Stimulated activated CD8-positive, alpha-beta memory T cell treated with anti-CD3 and anti-CD28 coated beads, Interleukin-4, amount 100 ng/mL, for 4 hours (primary cell): ENCODE measurements at regions not wholly inside any gene's neighbourhood (a gene's known extent, or its start where the extent isn't known, plus 50 kb on each side); places are given as distances from the start of the nearest gene placed in this dataset.
"Not testable (repeated sequence)": the region's sequence is repeated elsewhere in the genome, so short reads cannot be mapped to it uniquely, and the experiment has no call there.

Experiments
- DNase-seq, 2 donors: peaks; one replicate each; pipeline ENCODE4 v3.0.0-alpha.2; 2020; ENCODE audit warnings: low read depth in 2 of 2, low spot score in 1 of 2

DNA sequence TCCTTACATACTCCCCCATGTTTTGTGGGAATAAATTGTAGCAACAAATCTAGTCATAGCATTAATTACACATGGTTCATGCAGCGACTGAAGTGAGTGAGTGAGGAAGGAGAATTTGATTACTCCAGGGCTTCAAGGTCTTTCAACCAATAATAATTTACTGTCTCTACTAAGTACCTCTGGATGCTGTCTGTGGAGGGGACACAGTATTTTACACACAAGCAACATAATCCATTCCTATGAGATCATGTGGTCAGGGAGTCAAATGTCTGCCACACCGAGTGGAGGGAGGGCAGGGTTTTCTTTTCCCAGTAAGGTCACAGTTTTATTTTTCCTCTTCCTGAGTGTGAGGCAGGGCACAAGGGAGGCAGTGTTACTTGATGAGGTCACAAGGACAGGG is 334.7 kb upstream of the CELF4 start:
- no peak for DNase-seq

DNA sequence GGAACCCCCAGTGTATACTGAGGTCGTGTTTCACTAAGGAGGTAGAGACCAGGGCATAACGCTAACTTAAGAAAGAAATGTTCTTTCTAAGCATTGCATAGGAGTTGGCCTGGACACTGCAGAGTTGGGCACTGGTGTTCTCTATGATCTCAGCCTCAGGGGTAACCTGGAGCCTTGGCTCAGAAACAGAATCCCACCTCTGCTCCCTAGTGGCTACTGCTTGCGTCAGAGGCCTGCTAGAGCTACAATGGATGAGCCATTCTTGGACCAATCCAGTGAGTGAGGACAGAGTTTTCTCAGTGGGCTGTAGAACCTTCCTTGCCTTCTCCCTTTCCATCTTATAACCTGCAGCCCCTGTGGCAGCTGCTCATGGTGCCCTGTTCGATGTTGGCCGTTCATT is 324.4 kb upstream of the CELF4 start:
- no peak for DNase-seq

DNA sequence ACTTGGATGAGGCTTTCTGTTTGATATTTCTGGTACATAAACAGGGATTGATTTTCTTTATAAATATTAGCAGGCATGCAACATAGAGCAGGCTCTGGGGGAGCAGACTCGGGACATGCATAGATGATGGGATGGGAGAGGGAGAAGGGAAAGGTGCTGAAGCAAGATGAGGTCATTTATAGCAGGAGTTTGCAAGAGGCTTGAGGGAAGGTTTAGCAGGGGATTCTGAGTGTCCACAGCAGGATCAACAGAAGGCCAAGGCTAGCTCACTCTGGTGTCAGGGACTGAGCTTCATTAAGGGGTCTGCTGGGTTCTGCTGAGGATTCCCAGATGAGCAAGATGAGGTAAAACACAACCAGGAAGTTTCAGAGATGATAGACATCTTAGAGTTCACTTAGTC is 309.1 kb upstream of the CELF4 start:
- no peak for DNase-seq

DNA sequence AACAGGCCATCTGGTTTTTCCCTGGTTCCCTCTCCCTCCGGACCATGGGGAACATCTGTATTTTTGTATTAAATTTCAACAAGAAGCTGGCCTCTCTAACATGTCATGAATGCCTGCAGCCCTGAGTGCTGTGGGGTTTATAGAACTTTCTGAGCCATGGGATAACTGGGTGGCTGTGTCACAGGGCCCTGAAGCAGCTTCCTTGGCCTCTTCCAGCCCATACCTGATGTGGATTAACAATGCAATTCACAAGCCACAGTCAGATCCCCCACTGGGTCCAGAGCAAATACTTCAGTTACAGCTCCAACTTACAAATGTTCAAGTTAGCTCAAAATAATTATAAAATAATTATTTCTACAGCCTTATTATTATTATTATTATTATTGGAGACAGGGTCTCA is 307.8 kb upstream of the CELF4 start:
- DNase-seq, result no peak

DNA sequence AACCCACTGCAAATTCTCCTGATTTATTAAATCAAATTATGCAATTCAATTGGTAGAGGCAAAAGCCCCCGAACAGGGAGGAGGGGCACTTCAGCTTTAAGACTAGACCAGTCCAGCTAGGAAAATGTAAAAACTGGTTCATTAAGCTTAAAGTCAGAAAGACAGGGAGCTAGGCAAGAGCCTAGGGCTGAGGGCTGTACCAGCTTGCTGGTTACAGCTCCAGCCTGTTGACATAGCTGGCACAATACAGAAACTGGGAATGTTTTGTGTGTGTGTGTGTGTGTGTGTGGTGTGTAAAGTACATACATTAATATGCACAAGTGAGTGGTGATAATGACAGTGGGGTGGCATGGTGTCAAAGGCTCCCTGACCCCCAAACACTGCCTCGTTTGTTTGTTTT is 307.0 kb upstream of the CELF4 start:
- DNase-seq, result no peak

DNA sequence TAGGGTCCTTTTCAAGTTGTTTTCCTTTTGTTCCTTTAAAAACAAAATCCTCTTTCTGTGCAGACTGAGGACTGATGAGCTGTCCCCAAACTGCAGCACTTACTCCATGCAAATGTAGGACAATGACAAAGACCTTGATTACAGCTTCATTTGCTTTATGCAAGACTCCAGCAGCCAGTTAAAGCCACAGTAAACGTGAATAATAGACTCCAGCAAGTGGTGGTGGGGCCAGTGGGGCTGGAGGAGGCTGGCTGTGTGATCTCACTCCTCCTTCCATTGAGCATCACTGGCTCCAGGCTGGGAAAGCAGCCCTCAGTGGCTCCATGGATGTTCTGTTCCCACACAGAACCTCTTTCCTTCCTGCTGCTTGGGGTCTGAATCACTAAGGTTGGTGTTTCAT is 306.0 kb upstream of the CELF4 start:
- no peak for DNase-seq

DNA sequence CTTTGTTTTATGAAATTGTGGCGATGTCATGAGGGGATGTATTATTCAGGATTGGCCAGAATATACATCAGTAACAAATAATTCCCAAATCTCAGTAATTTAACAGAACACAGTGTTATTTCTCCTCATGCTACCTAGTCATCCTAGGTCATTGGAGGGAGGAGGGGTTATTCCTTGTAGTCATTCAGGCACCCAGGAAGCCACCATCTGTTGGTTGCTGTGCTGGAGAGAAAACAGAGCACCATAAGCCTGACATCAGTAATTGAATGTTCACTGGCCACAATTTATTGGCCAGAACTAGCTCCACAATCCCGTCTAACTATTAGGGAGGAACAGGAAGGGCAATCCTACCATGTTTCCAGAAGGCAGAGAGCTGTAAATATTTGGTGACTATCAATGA is 303.5 kb upstream of the CELF4 start:
- DNase-seq, result no peak

DNA sequence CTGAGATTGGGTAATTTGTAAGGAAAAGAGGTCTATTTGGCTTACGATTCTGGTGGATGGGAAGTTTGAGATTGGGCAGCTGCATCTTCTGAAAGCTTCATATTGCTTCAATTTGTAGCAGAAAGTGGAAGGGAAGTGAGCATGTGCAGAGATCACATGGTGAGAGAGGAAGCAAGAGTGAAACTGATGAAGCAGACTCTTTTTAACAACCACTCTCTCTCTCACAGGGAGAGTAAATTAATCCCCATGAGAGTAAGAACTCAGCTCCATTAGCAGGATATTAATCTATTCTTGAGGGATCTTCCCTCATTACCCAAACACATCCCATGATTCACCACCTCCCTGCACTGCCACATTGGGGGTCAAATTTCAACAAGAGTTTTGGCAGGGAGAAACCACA is 298.5 kb upstream of the CELF4 start:
- no peak for DNase-seq

DNA sequence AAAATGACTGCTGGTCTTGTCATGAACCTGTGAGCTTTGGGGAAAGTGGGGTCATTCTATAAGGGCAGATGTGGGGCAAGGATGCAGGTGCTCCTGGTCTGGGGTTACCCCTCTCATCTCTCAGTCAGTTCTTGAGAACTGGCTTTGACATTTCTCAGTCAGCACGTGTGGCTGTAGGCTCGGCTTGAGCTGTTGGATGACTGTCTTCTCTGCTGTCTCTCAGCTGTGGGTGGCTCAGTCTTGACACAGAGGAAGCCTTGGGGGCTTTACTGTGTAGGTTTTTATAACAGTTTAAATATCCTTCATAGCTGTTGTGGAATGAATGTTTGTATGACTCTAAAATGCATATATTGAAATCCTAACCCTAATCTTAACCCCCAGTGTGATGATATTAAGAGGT is 296.4 kb upstream of the CELF4 start:
- DNase-seq, result no peak

DNA sequence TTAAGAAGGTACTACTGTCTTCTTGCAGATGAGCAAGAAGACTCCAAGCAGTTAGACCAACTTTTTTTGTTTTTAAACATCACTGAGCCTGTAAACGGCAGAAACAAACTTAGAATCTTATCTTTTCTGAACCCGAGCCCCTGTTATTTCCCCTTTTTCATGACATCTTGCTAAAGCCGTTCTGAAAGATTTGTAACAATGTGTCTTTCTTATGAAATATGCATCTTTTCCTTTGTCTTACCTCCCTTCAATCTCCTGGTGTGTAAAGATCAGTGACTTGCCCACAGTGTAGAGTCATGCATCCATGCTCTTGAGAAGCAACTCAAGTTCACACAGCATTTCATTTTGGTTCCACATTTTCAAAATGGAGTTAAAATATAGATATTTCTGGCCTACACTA is 288.8 kb upstream of the CELF4 start:
- DNase-seq, result no peak

DNA sequence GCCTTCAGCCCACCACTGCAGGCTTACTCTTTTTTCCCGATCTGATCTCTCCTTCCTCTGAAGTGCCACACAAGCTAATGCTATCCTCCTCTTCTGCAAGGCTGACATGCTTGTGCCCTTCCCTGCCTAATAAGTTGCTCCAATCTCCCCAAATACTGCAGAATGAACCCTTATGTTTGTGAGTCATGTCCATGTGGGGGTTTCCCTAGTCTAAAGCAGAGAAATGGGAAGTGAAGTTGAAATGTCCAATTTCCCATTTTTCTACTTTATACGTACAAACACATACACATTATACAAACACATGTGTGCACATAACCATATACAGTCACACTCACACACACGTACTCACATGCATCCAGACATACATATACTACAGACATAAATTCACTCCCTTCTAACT is 288.1 kb upstream of the CELF4 start:
- no peak for DNase-seq

DNA sequence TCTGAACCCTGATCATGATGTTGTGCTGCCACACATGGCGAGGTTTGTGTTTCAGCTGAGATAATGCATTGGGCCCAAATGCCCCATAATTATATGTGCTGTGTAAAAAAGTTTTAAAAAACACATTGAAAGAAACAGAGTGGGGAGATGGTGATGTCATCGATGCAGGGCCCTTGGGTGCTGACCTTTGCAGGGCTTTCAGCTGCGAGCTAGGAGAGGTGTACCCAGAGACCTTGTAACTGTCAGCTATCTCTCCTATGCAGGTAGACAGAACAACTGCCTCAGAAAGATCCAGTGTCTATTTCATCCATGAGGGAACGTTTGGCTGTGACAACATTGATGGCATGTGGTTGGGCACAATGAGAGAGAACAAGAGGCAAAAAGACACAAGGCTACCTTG is 286.9 kb upstream of the CELF4 start:
- no peak for DNase-seq

DNA sequence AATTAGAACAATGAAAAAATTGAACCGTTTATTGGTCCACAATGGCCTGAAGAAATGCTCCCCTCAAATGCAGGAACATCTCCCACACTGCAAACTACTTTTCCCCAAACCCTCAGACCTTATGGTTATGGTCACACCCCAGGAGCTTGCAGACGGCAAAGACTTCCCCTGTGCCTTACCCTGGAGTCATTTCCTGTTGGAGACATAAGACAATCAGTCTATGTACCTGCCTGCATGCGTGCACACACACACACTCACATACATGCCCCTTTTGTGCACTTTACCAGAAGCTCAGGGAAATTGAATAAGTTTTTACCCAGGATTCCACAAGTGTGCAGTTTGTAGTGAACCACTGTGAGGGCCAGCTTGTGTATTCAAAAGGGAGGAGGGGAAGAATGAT is 281.9 kb upstream of the CELF4 start:
- no peak for DNase-seq

DNA sequence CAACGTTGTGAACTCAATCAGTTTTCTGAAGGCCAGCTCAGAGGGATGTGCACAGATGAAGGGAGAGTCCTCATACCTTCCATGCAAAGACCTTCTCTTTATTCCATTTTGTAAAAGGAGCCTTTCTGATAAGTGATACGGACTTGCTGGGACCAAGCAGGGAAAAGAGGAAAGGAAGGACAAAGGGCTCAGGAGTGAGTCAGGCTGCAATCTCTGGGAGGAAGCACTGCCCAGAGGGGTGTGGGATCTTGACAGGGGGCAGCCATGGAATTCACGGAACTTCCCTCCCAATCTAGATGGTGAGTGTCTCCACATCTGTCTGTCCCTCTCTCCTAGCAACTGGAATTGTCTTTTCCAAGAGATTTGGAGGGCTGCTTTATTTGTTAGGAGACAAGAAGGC is 281.4 kb upstream of the CELF4 start:
- DNase-seq, result no peak

DNA sequence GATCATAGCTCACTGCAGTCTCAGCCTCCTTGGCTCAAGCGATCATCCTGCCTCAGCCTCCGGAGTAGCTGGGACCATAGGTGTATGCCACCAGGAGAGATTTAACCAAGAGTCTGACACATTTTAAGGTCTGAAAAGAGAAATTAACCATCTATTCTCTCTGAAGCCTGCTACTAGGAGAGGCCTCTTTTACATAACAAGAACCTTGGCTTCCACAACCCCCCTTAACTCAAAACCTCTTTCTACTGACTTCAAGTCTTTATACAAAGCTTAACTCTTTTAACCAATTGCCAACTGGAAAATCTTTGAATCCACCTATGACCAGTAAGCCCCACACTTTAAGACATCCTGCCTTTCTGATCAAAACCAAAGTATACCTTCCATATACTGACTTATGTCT is 279.9 kb upstream of the CELF4 start:
- DNase-seq, result no peak

DNA sequence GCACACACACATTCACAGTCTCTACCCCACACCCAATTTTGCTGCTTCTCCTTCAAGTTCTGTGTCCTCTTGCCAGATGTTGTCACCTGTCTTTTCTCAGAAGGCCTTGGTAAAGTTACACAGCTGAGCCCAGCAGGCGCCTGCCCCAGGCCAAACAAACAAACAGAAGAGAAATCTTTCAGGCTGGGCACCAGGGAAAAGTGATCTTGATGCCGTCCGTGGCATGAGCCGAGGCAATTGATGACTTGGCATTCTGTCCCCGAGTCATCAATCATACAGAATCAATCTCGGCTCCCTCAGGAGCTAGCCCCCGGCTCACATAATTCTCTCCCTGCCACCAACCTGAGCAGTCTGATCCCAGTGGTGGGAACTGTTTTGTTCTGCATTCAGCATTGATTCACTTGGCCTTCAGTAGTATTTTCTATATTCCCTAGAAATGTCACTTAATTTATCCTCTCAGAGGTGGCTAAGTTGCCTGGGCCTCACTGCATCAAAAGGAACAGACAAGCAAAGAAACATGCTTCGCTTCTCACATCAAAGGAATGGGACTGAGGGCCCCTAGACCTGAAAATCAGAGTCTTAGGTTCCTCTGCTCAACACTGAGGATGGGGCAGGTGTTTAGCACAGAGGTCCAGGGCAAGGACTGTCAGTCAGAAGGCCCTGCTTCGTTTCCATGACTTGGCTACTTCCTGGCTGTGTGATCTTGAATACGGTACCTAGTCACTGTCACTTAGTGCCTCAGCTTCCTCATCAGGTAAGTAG is 278.8 kb upstream of the CELF4 start:
- DNase-seq, result no peak

DNA sequence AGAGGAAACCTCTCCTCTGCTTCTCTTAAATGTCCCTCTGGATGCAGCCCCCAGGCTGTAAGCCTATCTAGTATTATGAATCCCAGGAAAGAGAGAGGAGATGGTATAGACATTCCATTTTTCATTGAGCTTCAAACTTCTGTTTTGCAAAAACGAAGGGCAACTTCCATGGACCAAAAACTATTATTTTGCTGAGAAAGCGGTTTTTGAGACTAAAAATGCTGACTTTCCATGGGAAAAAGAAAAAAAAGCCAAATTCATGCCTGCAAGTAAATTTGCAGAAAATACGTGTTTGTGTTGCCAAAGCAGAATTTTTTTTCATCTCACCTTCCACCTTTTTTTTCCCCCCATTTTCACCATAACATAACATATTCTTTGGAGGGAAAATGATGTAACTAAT is 272.5 kb upstream of the CELF4 start:
- no peak for DNase-seq

DNA sequence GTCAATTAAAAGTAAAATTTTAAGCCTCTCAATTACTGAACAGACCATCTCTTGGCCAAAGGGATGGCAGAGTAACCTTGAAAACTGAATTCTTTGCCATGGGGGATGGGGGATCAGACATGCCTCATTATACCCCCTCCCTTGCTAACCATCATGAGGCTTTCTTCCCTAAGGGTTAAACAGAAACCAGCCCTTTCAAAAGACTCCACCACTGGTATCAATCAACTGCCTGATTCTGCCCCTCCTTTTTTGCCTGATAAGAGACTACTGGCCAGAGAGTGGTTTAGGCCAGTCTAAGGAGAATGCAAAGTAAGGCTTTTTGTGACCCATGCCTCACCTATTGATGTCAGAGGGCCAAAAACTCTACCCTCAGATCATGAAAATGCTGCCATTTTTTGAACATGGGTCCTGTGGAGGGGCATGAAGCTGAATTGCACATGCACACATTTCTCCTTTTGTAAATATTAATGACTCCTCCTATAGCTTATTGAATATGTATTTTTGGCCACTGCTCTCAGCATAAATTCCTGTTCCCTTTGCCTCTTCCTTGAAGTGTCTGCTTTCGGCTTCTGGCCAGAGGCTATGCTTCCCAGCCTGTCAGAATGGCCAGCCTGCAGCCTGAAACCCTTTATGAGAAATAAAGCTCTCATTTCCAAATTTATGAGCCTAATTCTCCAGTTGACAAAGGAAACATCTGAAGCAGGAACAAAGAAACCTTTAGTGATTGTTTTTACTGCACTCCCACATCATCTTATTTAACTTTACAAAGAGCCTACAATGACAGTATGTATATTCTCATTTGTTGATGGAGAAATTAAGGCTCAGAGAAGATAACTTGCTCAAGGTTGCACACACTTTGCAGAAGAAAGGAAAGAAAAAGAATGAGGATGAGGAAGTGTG is 270.7 kb upstream of the CELF4 start:
- DNase-seq, result no peak

DNA sequence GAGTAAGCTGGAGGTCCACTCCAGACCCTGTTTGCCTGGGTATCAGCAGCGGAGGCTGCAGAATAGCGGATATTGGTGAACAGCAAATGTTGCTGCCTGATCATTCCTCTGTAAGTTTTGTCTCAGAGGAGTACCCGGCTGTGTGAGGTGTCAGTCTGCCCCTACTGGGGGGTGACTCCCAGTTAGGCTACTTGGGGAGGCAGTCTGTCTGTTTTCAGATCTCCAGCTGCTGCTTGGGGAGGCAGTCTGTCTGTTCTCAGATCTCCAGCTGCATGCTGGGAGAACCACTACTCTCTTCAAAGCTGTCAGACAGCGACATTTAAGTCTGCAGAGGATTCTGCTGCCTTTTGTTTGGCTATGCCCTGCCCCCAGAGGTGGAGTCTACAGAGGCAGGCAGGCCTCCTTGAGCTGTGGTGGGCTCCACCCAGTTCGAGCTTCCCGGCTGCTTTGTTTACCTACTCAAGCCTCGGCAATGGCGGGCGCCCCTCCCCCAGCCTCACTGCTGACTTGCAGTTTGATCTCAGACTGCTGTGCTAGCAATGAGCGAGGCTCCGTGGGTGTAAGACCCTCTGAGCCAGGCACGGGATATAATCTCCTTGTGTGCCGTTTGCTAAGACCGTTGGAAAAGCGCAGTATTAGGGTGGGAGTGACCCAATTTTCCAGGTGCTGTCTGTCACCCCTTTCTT is 266.6 kb upstream of the CELF4 start:
- DNase-seq, result not testable (repeated sequence)

DNA sequence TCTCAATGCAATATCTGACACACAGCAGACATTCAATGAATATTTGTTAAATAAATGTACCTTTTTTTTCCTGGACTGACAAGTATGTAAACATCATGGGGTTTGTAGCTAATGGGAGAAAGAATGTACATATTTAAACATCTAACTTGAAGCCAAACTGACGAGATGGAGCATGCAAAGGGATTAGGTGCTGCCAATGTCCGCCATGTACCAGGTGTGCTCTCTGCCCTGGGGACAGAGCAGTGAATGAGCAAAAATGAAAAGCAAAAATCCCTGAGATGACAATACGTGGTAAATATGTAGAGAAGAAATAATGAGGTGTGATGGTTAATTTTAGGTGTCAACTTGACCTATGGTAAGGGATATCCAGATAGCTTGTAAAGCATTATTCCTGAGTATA is 247.4 kb upstream of the CELF4 start:
- DNase-seq, result no peak

DNA sequence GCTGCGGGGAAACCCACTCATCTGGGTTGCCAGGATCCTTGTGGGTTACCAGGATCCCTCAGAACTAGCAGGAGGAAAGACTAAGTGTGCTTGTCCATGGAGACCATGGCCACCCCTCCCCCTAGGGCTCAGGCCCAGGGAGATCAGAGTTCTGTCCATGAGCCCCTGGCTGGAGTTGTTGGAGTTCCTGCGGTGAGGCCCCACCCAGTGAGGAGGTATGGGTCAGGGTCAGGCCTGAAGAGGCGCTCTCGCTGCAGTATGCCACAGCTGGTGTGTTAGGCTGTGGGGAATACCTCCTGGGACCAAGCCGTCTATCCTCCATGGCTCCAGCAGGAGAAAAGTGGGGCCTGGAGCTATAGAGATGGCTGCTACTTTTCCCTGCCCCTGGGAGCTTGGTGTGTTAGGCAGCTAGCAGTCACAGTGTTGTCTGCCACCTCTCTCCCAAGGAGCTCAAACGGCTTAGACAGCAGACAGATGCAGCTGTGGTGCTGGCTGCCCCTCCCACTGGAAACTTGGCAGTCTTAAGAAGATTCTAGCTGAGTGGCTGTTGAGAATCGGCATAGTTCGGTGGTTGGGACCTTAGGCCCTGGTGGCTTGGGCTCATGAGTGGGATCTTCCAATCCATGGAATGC is 240.3 kb upstream of the CELF4 start:
- DNase-seq, result no peak
